HG03442 (cell line): ENCODE measurements at regions not wholly inside any gene's neighbourhood (a gene's known extent, or its start where the extent isn't known, plus 50 kb on each side); places are given as distances from the start of the nearest gene placed in this dataset.
"Not testable (repeated sequence)": the region's sequence is repeated elsewhere in the genome, so short reads cannot be mapped to it uniquely, and the experiment has no call there.

Experiments
- ATAC-seq: cut with Tn5 transposase; IDR thresholded peaks from one replicate; pipeline ENCODE4 v1.9.1; 2021; ENCODE audit warnings: mild to moderate bottlenecking, moderate library complexity; ENCODE audit not compliant: unreplicated experiment

DNA sequence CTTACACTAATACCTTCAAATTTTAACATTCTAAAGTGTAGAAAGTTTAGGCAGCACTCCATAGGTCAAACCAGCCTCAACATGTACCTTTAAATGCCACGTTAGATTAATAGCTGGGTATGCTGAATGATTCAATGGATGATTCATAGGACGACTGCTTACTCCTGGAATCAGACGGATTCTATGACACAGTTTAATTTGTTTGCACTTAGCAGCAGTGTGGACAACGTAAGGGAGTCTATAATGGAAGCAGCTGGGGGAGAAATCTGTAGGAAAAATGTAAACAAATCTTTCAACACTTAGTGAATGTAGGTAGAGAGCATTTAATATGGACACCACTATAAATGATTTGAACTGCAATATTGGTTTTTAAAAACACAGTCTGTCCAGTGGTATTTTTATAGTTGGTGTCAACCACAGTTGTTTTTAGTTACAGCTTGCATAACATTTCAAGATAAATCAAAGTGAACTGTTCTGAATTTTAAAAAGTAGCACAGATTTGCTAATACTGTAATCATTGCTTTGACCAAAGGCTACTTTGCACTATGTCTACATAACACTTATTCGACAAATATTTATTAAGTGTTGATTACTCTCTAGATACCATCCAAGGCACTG lies 701.5 kb upstream of the MEF2C start:
- no peak for ATAC-seq

DNA sequence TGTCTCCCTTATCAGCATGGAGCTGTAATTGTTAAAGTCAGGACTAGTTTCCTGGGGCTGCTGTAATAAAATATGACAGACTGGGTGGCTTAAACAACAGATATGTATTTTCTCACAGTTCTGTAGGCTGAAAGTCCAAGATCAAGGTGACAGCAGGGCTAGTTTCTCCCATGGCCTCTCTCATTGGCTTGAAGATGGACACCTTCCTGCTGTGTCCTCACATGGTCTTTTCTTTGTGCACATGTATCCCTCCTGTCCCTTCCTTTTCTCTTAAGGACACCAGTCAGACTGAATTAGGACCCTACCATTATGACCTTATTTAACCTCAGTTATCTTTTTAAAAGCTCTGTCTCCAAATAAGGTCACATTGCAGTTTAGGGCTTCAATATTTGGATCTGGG lies 700.5 kb upstream of the MEF2C start:
- ATAC-seq, result no peak

DNA sequence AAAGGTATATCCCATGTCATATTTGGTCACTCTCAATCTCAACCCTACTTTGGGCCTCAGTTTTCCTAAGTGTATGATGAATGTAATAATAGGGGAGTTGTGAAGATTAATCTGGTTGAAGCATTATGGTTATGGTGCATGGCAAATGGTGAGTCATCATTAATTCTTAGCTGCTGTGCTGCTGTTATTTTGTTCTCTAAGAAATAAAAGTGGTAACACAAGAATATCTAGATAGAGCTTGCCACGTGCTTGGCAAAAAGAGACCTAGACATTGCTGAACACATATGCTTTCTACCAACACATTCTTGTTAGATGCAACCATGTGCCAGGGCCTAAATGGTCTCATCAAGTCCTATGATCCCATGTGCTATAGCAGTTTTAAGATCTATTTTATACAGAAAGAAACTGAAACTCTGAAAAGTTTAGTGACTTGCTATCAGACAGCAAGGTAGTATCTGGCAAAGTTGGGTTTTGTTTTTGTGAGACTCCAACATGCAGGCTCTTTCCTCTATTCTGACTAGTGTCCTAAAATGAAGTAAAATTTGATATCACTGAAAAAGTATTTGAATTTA lies 699.9 kb upstream of the MEF2C start:
- no peak for ATAC-seq

DNA sequence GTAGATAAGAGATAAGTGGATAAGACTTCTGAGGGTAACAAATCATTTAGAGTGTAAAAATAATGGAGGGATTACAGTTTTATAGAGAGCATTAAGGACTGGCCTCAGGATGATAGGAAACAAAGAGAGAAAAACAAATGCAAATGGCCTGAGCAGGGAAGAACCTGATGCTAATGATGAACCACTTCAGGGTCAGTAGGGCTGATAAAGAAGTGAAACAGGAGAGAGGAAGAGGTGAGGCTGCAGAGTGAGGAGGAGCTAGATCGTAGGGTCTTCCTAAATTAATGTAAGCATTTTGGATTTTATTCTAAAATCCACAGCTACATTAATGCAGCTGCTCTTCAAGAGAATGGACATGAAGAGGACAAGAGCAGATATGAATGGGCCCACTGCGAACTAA lies 698.0 kb upstream of the MEF2C start:
- no peak for ATAC-seq

DNA sequence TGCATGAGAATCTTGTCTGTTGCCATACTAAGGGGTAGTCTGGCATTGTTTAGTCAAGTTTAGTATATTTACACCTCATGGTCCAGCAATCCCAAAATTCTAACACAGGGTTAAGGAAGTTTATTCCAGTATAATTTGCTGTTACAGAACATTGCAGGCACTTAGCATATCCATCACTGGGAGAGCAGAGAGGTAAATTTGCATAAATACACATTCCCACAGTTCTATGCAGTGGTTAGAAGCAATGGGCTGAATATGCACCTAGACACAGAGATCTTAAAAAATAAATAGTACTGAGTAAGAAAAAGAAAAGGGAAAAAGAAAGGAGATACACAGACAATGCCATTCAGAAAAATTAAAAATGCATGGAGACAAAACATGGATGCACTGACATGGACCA lies 692.3 kb upstream of the MEF2C start:
- no peak for ATAC-seq

DNA sequence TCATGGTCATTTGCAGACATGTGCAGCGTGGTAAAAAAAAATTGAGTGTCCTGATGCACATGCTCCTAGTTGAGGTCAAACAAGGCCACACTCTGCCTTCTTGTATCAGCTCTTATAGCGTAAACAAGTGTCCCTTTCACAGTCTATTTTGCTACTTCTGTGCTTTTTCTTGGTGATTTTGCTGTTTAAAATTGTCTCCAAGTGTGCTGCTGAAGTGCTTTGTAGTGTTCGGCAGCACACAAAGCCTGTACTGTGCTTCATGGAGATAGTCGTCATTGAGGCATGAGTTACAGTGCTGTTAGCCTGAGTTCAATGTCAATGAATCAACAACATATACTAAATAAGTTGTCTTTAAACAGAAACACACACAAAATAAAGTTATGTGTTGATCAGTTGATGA lies 690.4 kb upstream of the MEF2C start:
- ATAC-seq, result no peak

DNA sequence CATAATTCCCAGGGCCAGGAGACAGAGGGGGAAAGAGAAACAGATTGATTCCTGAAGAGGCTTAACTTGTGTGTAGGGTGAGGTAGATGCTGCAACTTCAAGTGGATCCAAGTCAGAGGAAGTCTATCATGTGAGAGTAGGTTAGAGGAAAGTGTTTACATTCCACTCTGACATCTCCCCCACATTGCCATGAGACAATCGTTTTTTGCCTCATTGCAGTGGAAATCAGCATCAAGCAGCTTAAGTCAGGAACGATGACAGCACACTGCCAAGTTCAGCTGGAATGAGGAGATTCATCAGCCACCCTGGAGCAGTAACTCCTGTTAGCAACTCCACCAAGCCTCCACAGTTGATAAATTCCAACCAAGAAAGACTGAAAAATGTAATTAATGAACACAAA lies 689.7 kb upstream of the MEF2C start:
- no peak for ATAC-seq

DNA sequence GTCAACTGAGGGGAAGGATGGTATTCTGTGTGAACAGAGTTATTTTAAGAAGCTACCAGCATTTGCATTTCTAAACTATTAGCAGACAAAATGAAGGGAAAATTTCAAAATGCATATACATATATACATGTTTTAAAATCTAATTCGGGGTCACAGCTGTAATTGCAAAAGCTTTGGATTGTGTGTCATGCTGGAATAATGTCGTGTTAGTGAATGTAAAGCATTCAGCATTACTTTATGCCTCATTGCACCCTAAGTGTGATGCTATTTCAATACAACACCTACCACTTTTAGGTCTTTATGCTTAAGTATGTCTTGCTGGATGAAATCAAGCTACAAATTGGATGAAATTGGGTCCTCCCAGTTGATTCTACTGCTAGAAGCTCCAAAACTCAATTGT lies 687.6 kb upstream of the MEF2C start:
- ATAC-seq, result no peak

DNA sequence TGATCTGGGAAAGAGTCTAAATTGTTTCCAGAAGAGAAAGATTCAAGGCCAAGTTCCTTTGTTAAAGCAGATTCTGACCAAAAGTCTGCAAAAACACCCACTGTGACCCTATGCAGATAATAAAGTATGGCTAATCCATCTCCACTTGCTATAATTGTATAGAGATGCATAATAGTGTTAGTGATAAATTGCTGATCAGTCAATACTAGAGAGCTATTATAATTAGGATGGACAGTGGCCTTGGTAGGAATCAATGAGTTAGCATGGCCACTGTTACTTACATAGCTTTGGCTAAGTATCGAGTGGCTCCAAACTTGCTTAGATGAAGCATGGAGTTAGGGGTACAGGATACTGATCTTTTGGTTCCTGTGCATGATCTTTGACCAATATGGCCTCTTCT lies 683.4 kb upstream of the MEF2C start:
- ATAC-seq, result no peak

DNA sequence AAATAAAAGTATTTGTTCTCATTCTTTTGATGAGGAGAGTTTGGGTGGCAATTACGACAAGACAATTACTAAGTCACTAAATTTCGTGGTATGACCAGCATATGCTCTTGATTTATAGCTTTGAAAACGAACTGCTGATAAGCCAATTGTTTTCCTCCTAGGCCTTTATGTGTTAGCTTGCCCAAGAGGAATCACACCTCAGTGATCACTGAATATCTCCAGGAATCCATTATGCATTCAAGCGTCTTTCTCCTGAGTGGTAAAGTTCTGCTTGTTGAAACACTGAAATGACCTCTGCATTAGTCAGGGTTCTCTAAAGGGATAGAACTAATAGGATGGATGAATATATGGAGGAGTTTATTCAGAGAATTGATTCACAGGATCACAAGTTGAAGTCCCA lies 677.7 kb upstream of the MEF2C start:
- ATAC-seq, result no peak

DNA sequence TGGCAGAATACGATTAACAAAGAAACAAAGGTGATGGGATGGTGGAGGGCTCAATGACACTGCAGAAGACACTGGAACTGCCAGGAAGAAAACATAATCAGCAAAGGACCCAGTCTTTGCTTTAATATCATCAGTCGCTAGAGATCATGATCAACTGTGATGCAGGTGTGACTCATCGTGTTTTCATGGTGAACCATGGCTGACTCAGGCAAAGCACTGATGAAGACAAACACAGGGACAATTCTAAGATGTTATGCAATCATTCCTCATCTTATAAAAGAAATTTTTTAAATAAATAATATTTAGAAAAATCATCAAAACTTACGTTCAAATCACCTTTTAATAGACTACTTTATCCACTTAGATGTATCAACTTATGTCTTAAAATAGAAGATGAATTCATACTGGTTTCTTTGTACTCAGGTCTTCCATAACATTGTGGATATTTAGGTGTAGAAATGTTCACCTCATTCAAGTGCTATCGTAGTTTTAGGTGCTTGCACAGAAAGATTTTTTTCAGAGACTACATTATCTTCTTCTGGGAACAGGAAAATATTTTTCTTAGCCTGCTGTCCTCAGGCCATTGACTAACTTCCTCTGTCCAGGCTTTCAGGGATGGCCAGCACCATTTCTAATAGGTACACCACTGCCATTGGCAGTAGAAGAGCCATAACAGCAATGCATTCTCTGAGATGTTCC lies 673.4 kb upstream of the MEF2C start:
- no peak for ATAC-seq

DNA sequence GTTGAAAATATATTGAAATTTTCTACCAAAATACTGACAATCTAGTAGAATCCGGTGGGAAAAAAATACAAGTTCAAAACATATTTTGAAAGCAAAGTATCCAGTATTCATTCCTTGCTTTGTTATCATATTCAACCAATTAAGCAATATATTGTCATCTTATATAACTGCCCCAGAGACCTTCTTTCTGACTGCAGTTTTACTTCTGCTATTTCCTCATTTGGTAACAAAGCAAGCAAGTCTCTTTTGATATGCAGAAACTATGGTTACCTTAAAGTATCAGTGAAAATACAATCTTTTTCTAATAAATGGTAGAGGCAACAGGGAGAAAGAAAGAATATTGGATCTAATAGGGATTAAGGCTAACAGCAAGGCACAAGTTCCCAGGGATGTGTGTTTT lies 663.7 kb upstream of the MEF2C start:
- no peak for ATAC-seq

DNA sequence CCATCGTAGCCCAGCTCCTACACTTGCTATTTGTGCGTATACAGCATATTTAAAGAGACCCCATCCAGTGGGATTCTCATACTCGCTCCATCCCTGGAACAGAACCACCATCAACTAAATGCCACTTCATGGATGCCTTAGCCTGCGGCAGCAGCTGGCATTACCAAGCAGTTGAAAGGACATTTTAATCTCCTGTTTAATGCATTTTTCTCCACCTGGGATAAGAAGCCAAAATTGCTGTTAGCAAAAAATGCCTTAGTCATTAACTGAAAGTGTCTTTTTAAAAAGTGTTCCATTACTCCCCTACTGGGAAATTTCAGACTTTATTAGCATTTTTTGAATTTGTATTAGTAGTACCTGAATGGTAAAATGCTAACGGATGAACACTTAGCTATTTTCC lies 662.6 kb upstream of the MEF2C start:
- no peak for ATAC-seq

DNA sequence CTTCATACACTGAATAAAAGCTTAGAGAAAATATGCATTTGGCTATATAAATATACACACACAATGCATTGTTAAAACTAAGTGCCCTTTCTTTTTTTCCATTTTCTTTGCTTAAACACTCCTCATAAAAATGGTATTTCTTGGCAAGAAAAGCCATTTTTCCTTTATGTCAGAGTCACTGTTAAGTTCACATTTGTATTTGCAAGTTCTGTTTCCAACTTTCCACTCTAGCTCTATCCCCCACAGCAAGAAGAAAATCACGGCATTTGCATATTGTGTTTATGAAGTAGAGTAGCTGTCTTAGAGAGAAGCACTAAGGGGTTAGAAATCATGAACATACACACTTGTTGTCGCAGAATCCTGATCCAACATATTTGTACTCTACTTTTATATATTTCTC lies 662.1 kb upstream of the MEF2C start:
- ATAC-seq, result no peak

DNA sequence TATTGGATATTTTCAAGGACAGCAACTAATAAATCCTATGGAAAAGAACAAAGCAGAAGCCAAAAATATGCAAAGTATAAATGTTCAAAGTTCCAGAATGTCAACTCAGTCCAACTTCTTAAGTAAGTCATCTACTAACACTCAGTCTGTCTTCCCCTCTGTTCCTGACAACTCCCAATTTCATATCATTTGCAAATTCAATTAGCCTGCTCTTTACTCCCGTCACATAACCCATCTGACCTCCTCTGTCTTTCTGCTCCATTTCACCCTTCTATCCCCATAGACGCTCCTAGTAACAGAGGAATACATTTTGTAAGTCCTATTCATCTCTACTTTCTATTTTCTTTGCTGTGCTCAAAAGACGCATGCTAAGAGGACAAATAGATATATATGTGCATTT lies 659.8 kb upstream of the MEF2C start:
- ATAC-seq, result no peak

DNA sequence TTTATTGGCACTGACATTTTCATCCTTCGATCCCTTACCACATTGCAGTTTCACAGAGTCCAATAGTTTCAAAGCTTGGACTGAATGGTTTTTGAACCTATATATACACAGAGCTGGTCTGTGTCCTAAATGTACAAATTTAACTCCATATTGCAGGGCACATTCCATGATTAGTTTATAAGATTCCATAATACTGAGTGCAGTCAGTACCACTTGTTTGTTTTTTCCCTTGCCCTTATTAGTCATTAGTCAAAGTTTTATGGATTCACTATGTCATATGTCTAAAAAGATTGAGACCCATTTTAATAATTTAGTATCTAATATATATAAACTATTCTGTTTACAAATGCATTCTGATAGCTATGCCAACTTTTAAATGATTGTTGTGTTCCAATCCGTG lies 654.8 kb upstream of the MEF2C start:
- no peak for ATAC-seq

DNA sequence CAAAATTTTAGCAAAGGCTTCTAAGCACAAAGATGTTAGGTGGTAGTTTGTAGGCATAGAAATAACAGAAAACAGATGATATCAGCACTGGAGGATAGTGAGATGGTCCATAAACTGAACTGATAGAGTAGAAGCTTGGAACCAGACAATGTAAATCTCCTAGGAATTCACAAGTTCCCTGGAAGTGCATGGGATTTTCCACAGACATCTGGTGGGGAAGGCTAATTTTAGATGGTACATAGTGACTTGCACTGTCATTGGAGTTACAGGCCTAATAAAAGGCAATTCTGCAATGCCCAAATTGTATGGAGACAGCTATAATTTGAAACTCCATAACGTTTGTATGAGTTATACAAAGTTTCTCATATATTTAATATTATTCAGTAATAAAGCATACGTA lies 653.0 kb upstream of the MEF2C start:
- no peak for ATAC-seq

DNA sequence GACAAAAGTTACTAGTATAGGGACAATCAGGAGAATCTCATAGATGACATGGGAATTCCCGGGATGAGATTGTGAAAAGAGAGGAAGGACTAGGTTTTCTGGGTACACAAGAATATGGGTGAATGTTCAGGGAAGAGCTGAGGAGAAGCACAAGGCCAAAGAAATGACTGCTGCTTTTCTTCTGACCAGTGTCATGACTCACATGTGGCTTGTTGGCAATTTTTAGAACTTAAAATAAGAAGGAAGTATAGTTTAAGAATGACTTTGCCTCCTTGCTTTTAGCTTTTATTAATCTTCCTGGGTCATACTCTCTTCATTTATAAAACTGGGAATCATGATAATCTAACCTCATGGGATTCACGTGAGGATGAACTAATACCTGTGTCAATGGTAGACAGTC lies 652.4 kb upstream of the MEF2C start:
- no peak for ATAC-seq

DNA sequence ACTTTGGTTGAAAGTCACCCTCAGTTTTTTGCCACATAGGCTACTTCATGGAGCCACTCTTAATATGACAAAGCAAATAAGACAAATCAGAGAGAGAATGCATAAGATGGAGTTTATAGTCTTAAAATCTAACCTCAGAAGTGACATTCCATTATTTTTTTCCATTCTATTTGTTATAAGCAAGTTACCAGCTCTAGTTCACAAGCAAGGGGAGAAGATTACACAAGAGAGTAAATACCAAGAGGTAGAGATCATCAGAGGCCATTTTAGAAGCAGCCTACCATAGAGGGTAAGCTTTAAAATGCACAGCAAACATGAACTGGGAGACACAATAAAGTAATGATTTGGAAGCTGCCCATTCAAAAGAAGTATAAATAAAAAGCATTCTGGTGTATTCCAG lies 651.3 kb upstream of the MEF2C start:
- no peak for ATAC-seq

DNA sequence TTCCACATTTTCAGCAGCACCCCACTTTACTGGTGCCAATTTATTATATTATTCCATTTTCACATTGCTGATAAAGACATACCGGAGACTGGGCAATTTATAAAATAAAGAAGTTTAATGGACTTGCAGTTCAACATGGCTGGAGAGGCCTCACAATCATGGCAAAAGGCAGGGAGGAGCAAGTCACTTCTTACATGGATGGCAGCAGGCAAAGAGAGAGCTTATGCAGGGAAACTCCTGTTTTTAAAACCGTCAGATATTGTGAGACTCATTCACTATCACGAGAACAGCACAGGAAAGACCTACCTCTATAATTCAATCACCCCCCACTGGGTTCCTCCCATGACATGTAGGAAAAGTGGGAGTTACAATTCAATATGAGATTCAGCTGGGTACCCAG lies 641.8 kb upstream of the MEF2C start:
- no peak for ATAC-seq

DNA sequence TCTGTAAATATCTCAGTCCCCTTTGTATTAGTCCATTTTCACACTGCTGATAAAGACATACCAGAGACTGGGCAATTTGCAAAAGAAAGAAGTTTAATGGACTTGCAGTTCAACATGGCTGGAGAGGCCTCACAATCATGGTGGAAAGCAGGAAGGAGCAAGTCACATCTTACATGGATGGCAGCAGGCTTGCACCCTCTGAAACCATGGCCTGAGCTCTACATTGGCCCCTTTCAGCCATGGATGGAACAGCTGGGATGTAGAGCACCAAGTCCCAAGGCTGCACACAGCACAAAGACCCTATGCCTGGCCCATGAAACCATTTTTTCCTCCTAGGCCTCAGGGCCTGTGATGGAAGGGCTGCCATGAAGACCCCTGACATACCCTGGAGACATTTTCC lies 640.9 kb upstream of the MEF2C start:
- ATAC-seq, result not testable (repeated sequence)

DNA sequence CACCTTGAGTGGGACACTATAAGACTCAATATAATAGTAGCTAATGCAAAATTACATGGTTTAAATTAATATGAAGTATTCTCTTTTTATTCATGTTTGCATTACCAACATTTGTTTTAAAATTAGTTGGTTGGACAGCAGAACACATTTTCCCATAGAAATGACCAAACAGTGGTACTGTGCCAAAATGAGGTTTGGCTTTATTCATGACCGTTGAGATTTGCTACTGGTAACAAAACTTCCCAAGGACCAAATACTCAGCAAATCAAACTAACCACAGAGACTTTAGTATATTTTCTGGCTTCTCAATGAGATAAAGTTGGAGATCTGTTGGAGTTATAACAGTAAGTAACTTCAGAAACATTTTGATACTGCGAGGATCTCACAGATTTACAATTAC lies 637.8 kb upstream of the MEF2C start:
- no peak for ATAC-seq
